ENCODE measurements at regions not wholly inside any gene's neighbourhood (a gene's known extent, or its start where the extent isn't known, plus 50 kb on each side); places are given as distances from the start of the nearest gene placed in this dataset.

- no peak overlapping the region for H2AFZ ChIP-seq (ENCODE audit: low read depth, low read length, poor library complexity, severe bottlenecking)
- H3K36me3 ChIP-seq (ENCODE audit: control insufficient read depth in 1 of 2, insufficient read depth in 2 of 2, low read length in 2 of 2): no peaks in the 10 kb centered on the region
- TF ChIP-seq TCF7L2 (IDR thresholded peaks at IDR 0.05; ENCODE audit: borderline replicate concordance, extremely low read depth, insufficient read depth, insufficient read length) (no peak), ZBTB33 (IDR thresholded peaks at IDR 0.05; ENCODE audit: extremely low read depth, insufficient replicate concordance, low read length) (no peak), REST (IDR thresholded peaks at IDR 0.05; ENCODE audit: low read depth) (no peak), CTCF (IDR thresholded peaks at IDR 0.05 in 2 of 3, conservative IDR thresholded peaks at IDR 0.05 in 1 of 3; ENCODE audit: borderline replicate concordance in 1 of 3, insufficient read depth in 1 of 3, low read depth in 2 of 3, low read length in 2 of 3) (no peak), POLR2A (IDR thresholded peaks at IDR 0.05; ENCODE audit: borderline replicate concordance, extremely low read depth, insufficient read depth, insufficient read length) (no peak), SRF (IDR thresholded peaks at IDR 0.05; ENCODE audit: low read depth) (no peak), SIN3A (IDR thresholded peaks at IDR 0.05; ENCODE audit: low read depth) (no peak), JUND (IDR thresholded peaks at IDR 0.05) (no peak), FOSL1 (IDR thresholded peaks at IDR 0.05; ENCODE audit: low read depth) (no peak), CBX3 (IDR thresholded peaks at IDR 0.05; ENCODE audit: low read depth) (no peak), ZFX (IDR thresholded peaks at IDR 0.05) (no peak)
- H3K79me2 ChIP-seq (ENCODE audit: insufficient read depth, low read length): no peaks in the 10 kb centered on the region
- no peak for ATAC-seq
- DNase-seq (ENCODE audit: low read depth, low spot score): no peak
- H3K27ac ChIP-seq (ENCODE audit: low read depth, low read length): no peak overlapping the region
- CTCF ChIA-PET: no interaction called here
- H3K27me3 ChIP-seq (ENCODE audit: insufficient read depth, low read length): peaks cover 7% of the 10 kb centered on the region
- intact Hi-C loops (cut with micrococcal nuclease): no loop called here
- no peak overlapping the region for H3K4me3 ChIP-seq (replicated peaks in 1 of 2; ENCODE audit: low read depth in 1 of 2, low read length in 2 of 2)
- H3K4me2 ChIP-seq (ENCODE audit: low read length): no peak overlapping the region
- no peaks in the 10 kb centered on the region; a peak in 1 of 4 replicates for H3K9me3 ChIP-seq (ENCODE audit: control insufficient read depth in 1 of 2, insufficient read depth in 1 of 2, low read depth in 1 of 2, low read length in 2 of 2)
- no peak overlapping the region for H3K9ac ChIP-seq (ENCODE audit: low read length)
- H4K20me1 ChIP-seq (ENCODE audit: insufficient read depth): no peaks in the 10 kb centered on the region
- RAD21 ChIA-PET (ENCODE audit: low non-redundant PET in 1 of 2, low total read pairs in 2 of 2, uncharacterized antibody in 2 of 2, unreplicated experiment in 2 of 2): no interaction called here
- H3K4me1 ChIP-seq (ENCODE audit: control insufficient read depth in 1 of 2, insufficient read depth in 2 of 2, low read length in 2 of 2): no peaks in the 10 kb centered on the region
- BruUV-seq (replicated peaks): no TSS peak
- POLR2A ChIA-PET: no interaction called here
- H3K9me2 ChIP-seq (ENCODE audit: insufficient read depth): no peaks in the 10 kb centered on the region
Observed at GRCh38 chr3:70803891-70804290, 491.5 kb upstream of the MDFIC2 start.
